H1 (cell line): ENCODE measurements at regions not wholly inside any gene's neighbourhood (a gene's known extent, or its start where the extent isn't known, plus 50 kb on each side); places are given as distances from the start of the nearest gene placed in this dataset.

ENCODE experiments used
- CTCF ChIA-PET: fragments of 300-600 bp; sonication (Branson Sonifier 250); formaldehyde crosslinking; loops from one replicate; lab custom pipeline; 2021; ENCODE audit not compliant: partially characterized antibody; lab: Charles Lee
- POLR2A ChIA-PET: fragments of 300-600 bp; sonication (Branson Sonifier 250); formaldehyde crosslinking; loops from one replicate; lab custom pipeline; 2021; ENCODE audit warnings: inconsistent platforms; ENCODE audit not compliant: partially characterized antibody; lab: Charles Lee
- DNase-seq, 2 experiments: peaks; one replicate each; pipeline versions ENCODE4 v3.0.0 to v3.0.0-alpha.2; 2010 to 2022; ENCODE audit warnings: low spot score in 2 of 2, low read depth in 1 of 2, mixed read lengths in 1 of 2
- FAIRE-seq: peaks from 2 replicates; lab custom pipeline; 2011; peaks lifted over from hg19 to GRCh38; lab: Jason Lieb, UNC
- H2AFZ ChIP-seq: 2 replicates; pipeline ENCODE4 v1.8.1; 2012; ENCODE audit warnings: low read length, inconsistent platforms
- H2AK5ac ChIP-seq: 2 replicates; pipeline ENCODE4 v1.6.1; 2013; ENCODE audit warnings: low read depth, low read length
- H2BK120ac ChIP-seq: replicated peaks from 2 replicates; pipeline ENCODE3; 2013; ENCODE audit warnings: low read depth, low read length, inconsistent platforms
- H2BK12ac ChIP-seq: 2 replicates; pipeline ENCODE4 v1.6.1; 2013; ENCODE audit warnings: low read depth, low read length
- H2BK15ac ChIP-seq: 2 replicates; pipeline ENCODE4 v1.6.1; 2013; ENCODE audit warnings: low read length
- H2BK20ac ChIP-seq: 2 replicates; pipeline ENCODE4 v1.6.1; 2013; ENCODE audit warnings: low read length
- H2BK5ac ChIP-seq: 2 replicates; pipeline ENCODE4 v1.6.1; 2013; ENCODE audit warnings: low read depth, low read length
- H3K14ac ChIP-seq: 2 replicates; pipeline ENCODE4 v1.6.1; 2013; ENCODE audit warnings: inconsistent platforms; ENCODE audit not compliant: insufficient read length
- H3K18ac ChIP-seq: 2 replicates; pipeline ENCODE4 v1.6.1; 2013; ENCODE audit warnings: low read length; ENCODE audit errors: extremely low read depth
- H3K23ac ChIP-seq: 2 replicates; pipeline ENCODE4 v1.6.1; 2013; ENCODE audit warnings: inconsistent platforms; ENCODE audit not compliant: insufficient read length
- H3K23me2 ChIP-seq: 2 replicates; pipeline ENCODE4 v1.6.1; 2013; ENCODE audit warnings: low read depth, low read length
- H3K27ac ChIP-seq: 2 replicates; pipeline ENCODE4 v1.6.1; 2011; ENCODE audit warnings: low read depth, low read length, inconsistent platforms
- H3K27me3 ChIP-seq, 4 experiments: replicated peaks in 1 of 4; 1 replicate in 1 of 4; 2 replicates in 3 of 4; pipeline versions ENCODE4 v1.6.1 to v1.8.1; 2011 to 2013; ENCODE audit warnings: low read length in 3 of 4, mild to moderate bottlenecking in 3 of 4, inconsistent platforms in 2 of 4, mixed read lengths in 2 of 4, moderate library complexity in 1 of 4; ENCODE audit not compliant: control insufficient read depth in 3 of 4, insufficient read depth in 3 of 4; ENCODE audit errors: extremely low read depth in 1 of 4
- H3K36me3 ChIP-seq, 4 experiments: 2 replicates each; pipeline versions ENCODE4 v1.6.1 to v1.8.1; 2011 to 2013; ENCODE audit warnings: mild to moderate bottlenecking in 4 of 4, low read length in 3 of 4, moderate library complexity in 2 of 4, control low read depth in 1 of 4, inconsistent platforms in 1 of 4; ENCODE audit not compliant: insufficient read depth in 4 of 4, control insufficient read depth in 2 of 4
- H3K4ac ChIP-seq: replicated peaks from 2 replicates; pipeline ENCODE3; 2013; ENCODE audit warnings: low read length, low read depth, mixed read lengths, inconsistent platforms; ENCODE audit not compliant: insufficient read length
- H3K4me1 ChIP-seq, 4 experiments: replicated peaks in 1 of 4; 1 replicate in 1 of 4; 2 replicates in 3 of 4; pipeline versions ENCODE4 v1.6.1 to v1.8.1; 2011 to 2013; ENCODE audit warnings: low read length in 3 of 4, inconsistent platforms in 2 of 4, mixed read lengths in 1 of 4; ENCODE audit not compliant: insufficient read depth in 4 of 4, control insufficient read depth in 3 of 4
- H3K4me2 ChIP-seq, 2 experiments: 2 replicates each; pipeline versions ENCODE4 v1.6.1 to v1.8.1; 2011 to 2013; ENCODE audit warnings: low read depth in 2 of 2, low read length in 2 of 2, control low read depth in 1 of 2, inconsistent platforms in 1 of 2, mild to moderate bottlenecking in 1 of 2; ENCODE audit not compliant: insufficient read depth in 1 of 2
- H3K4me3 ChIP-seq, 4 experiments: fragments of 200-600, 300-600 bp in 1 of 4; sonication (generic), shearing (Covaris generic), sonication (Bioruptor Twin) in 1 of 4; 2 replicates each; pipeline versions ENCODE4 v1.5.1 to v1.8.1; 2011 to 2016; ENCODE audit warnings: low read length in 4 of 4, low read depth in 3 of 4, control low read depth in 2 of 4, inconsistent platforms in 2 of 4, mild to moderate bottlenecking in 2 of 4, mixed read lengths in 1 of 4, moderate library complexity in 1 of 4; ENCODE audit not compliant: insufficient read depth in 2 of 4; ENCODE audit errors: extremely low read depth in 1 of 4
- H3K56ac ChIP-seq: replicated peaks from 2 replicates; pipeline ENCODE3; 2013; ENCODE audit warnings: low read depth, mild to moderate bottlenecking, mixed read lengths, low read length, inconsistent platforms; ENCODE audit not compliant: insufficient read length
- H3K79me1 ChIP-seq: 2 replicates; pipeline ENCODE4 v1.6.1; 2013; ENCODE audit warnings: low read depth, low read length, control low read depth
- H3K79me2 ChIP-seq, 2 experiments: 2 replicates each; pipeline versions ENCODE4 v1.6.1 to v1.8.1; 2012 to 2013; ENCODE audit warnings: low read length in 2 of 2, mild to moderate bottlenecking in 2 of 2, inconsistent platforms in 1 of 2; ENCODE audit not compliant: insufficient read depth in 2 of 2, control insufficient read depth in 1 of 2
- H3K9ac ChIP-seq, 4 experiments: replicated peaks in 1 of 4; 1 replicate in 1 of 4; 2 replicates in 3 of 4; pipeline versions ENCODE4 v1.6.1 to v1.8.1; 2011 to 2013; ENCODE audit warnings: low read depth in 3 of 4, low read length in 3 of 4, control low read depth in 2 of 4, mild to moderate bottlenecking in 2 of 4, moderate library complexity in 2 of 4, inconsistent platforms in 1 of 4; ENCODE audit errors: extremely low read depth in 1 of 4
- H3K9me3 ChIP-seq, 2 experiments: 2 replicates each; pipeline versions ENCODE4 v1.6.1 to v1.8.1; 2012 to 2013; ENCODE audit warnings: mild to moderate bottlenecking in 2 of 2, moderate library complexity in 2 of 2, control low read depth in 1 of 2, inconsistent platforms in 1 of 2, low read depth in 1 of 2, low read length in 1 of 2, mixed read lengths in 1 of 2; ENCODE audit not compliant: insufficient read depth in 2 of 2
- H4K20me1 ChIP-seq, 2 experiments: replicated peaks in 1 of 2; 2 replicates each; pipeline versions ENCODE3 to v1.8.1; 2011 to 2013; ENCODE audit warnings: inconsistent platforms in 2 of 2, low read length in 2 of 2, mild to moderate bottlenecking in 1 of 2; ENCODE audit not compliant: insufficient read depth in 2 of 2, control insufficient read depth in 1 of 2
- H4K5ac ChIP-seq: 2 replicates; pipeline ENCODE4 v1.6.1; 2013; ENCODE audit warnings: low read length, low read depth, mixed read lengths, inconsistent platforms; ENCODE audit not compliant: insufficient read length
- H4K8ac ChIP-seq: 2 replicates; pipeline ENCODE4 v1.8.0; 2013; ENCODE audit warnings: mild to moderate bottlenecking, moderate library complexity, low read length, inconsistent platforms; ENCODE audit not compliant: insufficient read depth; ENCODE audit errors: extremely low read depth
- H4K91ac ChIP-seq: replicated peaks from 2 replicates; pipeline ENCODE3; 2013; ENCODE audit warnings: low read length, mixed read lengths, inconsistent platforms; ENCODE audit not compliant: insufficient read length
- BACH1 ChIP-seq: IDR thresholded peaks from 2 replicates; pipeline ENCODE4 v1.6.1; 2012; ENCODE audit warnings: low read length, improper control_type of control experiment
- POLR2A ChIP-seq, 2 experiments: IDR thresholded peaks; 1 replicate in 1 of 2; 2 replicates in 1 of 2; pipeline ENCODE4 v1.6.1; 2011; ENCODE audit warnings: low read depth in 2 of 2, low read length in 2 of 2, mild to moderate bottlenecking in 2 of 2; ENCODE audit errors: control extremely low read depth in 1 of 2
- RNF2 ChIP-seq: fragments of 200-900, 300-1000 bp; sonication (generic); IDR thresholded peaks from 2 replicates; pipeline ENCODE4 v1.7.1; 2016; ENCODE audit warnings: borderline replicate concordance, low read depth, mild to moderate bottlenecking, antibody characterized with exemption, low read length; ENCODE audit not compliant: poor library complexity, severe bottlenecking; ENCODE audit errors: missing control alignments
- WGBS, 2 experiments: shearing (Covaris generic) in 1 of 2; methylation state at CpG; one replicate each; pipeline versions ENCODE4 v1.1.6 to v1.1.7; 2013 to 2015; ENCODE audit warnings: low lambda C conversion rate in 2 of 2, mixed read lengths in 2 of 2, inconsistent platforms in 1 of 2, low coverage in 1 of 2, missing lambda C conversion rate in 1 of 2; ENCODE audit not compliant: insufficient replicate concordance in 2 of 2, insufficient coverage in 1 of 2, insufficient read length in 1 of 2; ENCODE audit errors: extremely low coverage in 1 of 2, missing lambda C conversion rate in 1 of 2; 5-methylcytosine and 5-hydroxymethylcytosine counted together
- TF ChIP-seq, protein P1 (sequence below), 3 experiments: IDR thresholded peaks; 1 replicate in 2 of 3; 2 replicates in 1 of 3; pipeline versions ENCODE4 v1.5.1 to v1.6.1; 2011; ENCODE audit warnings: low read length in 3 of 3, mild to moderate bottlenecking in 3 of 3, inconsistent platforms in 2 of 3, low read depth in 1 of 3, moderate library complexity in 1 of 3; ENCODE audit not compliant: insufficient read depth in 1 of 3; ENCODE audit errors: control extremely low read depth in 1 of 3
- TF ChIP-seq, protein P2 (sequence below): IDR thresholded peaks from 2 replicates; pipeline ENCODE4 v1.6.1; 2011; ENCODE audit warnings: low read depth, mild to moderate bottlenecking, low read length; ENCODE audit not compliant: insufficient read depth

- Histone ChIP-seq H2AK5ac (no peak overlapping the region), H3K27me3 (no peaks in the 10 kb centered on the region; a peak in 1 of 7 replicates), H4K91ac (no peak overlapping the region), H3K79me2 (no peaks in the 10 kb centered on the region), H3K18ac (no peak overlapping the region), H2BK12ac (no peak overlapping the region), H2BK15ac (no peak overlapping the region), H2BK5ac (no peak overlapping the region), H3K4me3 (no peak overlapping the region), H3K9me3 (no peaks in the 10 kb centered on the region), H3K4me1 (no peaks in the 10 kb centered on the region), H2BK120ac (no peak overlapping the region), H3K23me2 (no peaks in the 10 kb centered on the region), H3K4me2 (no peak overlapping the region), H3K27ac (no peak overlapping the region), H3K14ac (no peak overlapping the region), H3K36me3 (no peaks in the 10 kb centered on the region), H2BK20ac (no peak overlapping the region), H4K8ac (no peak overlapping the region), H3K23ac (no peak overlapping the region), H4K5ac (no peak overlapping the region), H3K9ac (no peak overlapping the region), H3K4ac (no peak overlapping the region), H3K56ac (no peak overlapping the region), H3K79me1 (no peaks in the 10 kb centered on the region), H2AFZ (no peak overlapping the region), H4K20me1 (no peaks in the 10 kb centered on the region)
- TF ChIP-seq POLR2A (IDR thresholded peaks at IDR 0.05; ENCODE audit: control extremely low read depth in 1 of 2, low read depth in 2 of 2, low read length in 2 of 2): no peak
- TF ChIP-seq, protein P1, sequence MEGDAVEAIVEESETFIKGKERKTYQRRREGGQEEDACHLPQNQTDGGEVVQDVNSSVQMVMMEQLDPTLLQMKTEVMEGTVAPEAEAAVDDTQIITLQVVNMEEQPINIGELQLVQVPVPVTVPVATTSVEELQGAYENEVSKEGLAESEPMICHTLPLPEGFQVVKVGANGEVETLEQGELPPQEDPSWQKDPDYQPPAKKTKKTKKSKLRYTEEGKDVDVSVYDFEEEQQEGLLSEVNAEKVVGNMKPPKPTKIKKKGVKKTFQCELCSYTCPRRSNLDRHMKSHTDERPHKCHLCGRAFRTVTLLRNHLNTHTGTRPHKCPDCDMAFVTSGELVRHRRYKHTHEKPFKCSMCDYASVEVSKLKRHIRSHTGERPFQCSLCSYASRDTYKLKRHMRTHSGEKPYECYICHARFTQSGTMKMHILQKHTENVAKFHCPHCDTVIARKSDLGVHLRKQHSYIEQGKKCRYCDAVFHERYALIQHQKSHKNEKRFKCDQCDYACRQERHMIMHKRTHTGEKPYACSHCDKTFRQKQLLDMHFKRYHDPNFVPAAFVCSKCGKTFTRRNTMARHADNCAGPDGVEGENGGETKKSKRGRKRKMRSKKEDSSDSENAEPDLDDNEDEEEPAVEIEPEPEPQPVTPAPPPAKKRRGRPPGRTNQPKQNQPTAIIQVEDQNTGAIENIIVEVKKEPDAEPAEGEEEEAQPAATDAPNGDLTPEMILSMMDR (IDR thresholded peaks at IDR 0.05; ENCODE audit: control extremely low read depth in 1 of 3, insufficient read depth in 1 of 3, low read depth in 1 of 3, low read length in 3 of 3): no peak
- TF ChIP-seq, protein P2, sequence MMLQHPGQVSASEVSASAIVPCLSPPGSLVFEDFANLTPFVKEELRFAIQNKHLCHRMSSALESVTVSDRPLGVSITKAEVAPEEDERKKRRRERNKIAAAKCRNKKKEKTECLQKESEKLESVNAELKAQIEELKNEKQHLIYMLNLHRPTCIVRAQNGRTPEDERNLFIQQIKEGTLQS: no peak
- TF ChIP-seq RNF2: no peak
- no peak for TF ChIP-seq BACH1
- CTCF ChIA-PET: interaction anchor here (1.1 to 2.1 kb wide), 3 partner anchors 8 to 366 kb away, joined by 3 to 5 read pairs (median 3); no protein-coding TSS in a partner anchor
- 84% methylated on average over 3 of the region's 3 CpGs; no CpG with 5 or more reads in 1 of the 2 experiments for WGBS, 2 experiments
- FAIRE-seq (no peak), DNase-seq (no peak)
- POLR2A ChIA-PET: no interaction called here
Measured at GRCh38 chr18:47390410-47391024, 139.1 kb upstream of the SKOR2 start.
